GM18909 (cell line): ENCODE measurements at regions not wholly inside any gene's neighbourhood (a gene's known extent, or its start where the extent isn't known, plus 50 kb on each side); places are given as distances from the start of the nearest gene placed in this dataset.
"Not testable (repeated sequence)": the region's sequence is repeated elsewhere in the genome, so short reads cannot be mapped to it uniquely, and the experiment has no call there.

ENCODE experiments used
- ATAC-seq: cut with Tn5 transposase; IDR thresholded peaks from one replicate; pipeline ENCODE4 v1.9.1; 2021; ENCODE audit warnings: mild to moderate bottlenecking; ENCODE audit not compliant: unreplicated experiment, poor library complexity

DNA sequence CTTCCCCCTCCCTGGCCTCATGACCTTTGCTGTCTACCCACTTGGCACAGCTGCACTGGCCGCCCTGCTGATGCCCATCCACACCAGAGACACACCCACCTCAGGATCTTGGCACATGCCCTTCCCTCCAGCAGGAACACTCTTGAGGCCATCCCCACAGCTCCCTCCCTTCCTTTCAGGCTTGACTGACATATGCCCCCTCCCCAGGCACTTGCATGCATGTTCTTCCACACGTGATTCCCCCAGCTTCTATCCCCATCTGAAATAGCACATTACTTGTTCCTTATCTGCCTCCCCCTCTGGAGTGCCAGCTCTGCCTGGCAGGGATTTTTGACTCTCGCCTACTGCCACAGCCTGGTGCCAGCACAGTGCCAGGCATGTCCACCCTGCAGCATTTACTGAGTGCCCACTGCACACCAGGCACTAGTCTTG lies 98.5 kb upstream of the SLC25A33 start:
- ATAC-seq: no peak

DNA sequence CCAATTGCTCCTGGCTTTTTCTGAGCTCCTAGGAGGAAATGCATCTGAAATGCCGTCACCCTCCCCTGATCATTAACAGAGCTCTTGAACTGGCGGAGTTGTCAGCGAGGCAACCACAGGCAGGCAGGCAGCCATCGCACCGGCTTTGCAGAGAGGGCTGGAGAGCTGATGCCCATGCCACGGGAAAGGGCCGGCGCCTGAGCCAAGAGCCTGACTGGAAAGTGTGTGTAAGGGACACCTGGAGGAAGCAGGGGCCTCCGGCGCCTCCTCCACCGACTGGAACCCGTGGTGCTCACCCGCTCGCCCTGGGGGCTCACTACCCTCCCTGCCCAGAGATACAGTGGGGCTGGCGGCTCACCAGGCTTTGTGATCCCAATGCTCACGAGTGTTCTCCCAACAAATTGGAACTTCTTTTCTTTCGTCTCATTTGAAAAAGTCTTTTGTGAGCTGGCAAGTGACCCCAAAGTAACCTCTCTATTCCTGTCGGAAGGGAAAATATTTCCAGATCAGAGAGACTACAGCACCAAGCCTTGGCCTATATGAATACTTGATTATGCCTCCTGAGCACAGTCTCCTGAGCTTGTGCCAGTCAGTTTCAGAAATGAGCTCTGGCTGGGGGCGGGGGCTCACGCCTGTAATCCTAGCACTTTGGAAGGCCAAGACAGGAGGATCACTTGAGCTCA lies 97.7 kb upstream of the SLC25A33 start:
- ATAC-seq: no peak

DNA sequence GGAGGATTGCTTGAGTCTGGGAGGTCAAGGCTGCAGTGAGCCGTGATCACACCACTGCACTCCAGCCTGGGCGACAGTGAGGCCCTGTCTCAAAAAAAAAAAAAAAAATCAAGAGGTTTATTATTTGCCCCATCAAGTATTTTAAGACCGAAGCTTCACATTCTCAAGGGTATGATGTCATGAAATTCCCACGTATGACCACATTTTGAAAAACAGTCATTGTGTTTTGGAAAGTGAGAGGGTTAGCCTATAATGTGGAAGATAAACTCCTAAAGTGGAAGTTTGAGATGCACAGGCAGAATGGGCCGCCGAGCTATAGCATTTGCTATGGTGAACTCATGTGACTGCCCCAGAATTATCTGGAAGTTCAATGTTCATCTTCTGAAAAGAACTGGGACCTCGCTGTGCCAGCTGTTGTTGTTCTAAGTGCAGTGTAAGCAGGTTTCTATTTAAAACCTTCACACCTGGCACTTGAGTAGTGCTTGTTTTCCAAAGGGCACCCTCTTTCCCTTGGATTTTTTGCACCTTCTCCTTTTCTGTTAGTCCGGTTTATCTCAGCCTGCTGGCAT lies 96.9 kb upstream of the SLC25A33 start:
- no peak for ATAC-seq

DNA sequence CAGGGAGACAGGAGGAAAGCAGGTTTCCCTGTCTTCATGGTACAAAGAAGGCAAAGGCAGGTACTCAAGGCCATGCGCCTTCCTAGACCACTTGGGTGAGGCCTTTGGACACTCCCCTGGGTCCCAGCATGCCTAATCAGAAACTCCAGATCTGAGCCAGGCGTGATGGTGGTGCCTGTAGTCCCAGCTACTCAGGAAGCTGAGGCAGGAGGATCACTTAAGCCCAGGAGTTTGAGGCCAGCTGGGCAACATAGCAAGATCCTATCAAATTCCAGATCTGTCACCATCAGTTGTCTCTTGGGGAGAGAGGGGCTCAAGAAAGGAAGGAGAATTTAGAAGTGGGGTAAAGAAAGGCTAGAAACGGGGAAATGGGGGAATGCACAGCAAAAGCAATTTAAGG lies 96.3 kb upstream of the SLC25A33 start:
- ATAC-seq: no peak

DNA sequence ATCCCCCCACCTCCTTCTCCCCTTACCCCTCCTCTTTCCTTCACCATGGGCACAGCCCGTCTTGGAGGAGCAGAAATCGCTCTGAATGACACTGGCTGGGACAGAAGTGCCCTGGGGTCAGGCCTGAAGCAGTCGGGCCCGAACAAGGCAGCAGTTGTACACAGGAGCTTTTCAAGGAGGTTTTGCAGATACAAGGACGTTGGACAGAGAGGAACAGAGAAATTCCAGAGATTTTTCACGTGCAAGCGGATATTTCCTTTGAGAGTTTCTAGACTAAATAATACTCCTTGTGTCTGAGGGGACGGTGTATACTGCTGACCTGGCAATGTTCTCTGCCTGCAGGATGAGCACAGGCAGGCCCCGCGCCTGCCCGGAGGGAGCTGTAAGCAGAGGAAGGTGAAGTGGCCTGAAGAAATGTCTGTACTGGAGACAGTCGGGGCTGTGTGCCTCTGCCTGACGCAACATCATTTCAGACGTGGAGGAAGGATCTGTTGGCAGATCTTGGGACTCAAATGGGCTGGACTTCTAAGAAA lies 95.3 kb upstream of the SLC25A33 start:
- no peak for ATAC-seq

DNA sequence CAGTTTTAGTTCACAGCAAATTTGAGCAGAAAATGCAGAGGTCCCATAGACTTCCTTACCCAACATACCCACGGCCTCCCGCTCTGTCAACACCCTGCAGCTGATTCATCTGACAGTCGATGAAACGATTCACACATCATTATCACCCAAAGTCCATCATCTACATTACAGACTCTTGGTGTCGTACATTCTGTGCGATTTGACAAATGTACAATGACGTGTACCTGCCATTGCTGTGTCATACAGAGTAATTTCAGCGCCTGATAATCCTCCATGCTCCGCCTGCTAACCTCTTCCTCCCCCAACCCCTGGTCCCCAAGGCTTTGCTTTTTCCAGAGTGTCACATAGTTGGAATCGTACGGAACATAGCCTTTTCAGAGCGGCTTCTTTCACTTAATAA lies 94.7 kb upstream of the SLC25A33 start:
- no peak for ATAC-seq

DNA sequence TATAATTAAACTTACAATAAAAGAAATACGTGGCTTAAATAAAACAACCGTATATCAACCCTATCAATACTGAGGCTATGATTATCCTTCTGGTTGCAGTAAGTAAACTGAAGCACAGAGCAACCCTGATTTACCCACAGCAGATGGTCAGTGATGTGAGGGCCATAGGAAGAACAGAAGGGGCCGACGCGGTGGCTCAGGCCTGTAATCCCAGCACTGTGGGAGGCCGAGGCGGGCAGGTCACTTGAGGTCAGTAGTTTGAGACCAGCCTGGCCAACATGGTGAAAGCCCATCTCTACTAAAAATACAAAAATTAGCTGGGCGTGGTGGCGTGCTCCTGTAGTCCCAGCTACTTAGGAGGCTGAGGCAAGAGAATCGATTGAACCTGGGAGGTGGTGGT lies 94.2 kb upstream of the SLC25A33 start:
- not testable (repeated sequence) for ATAC-seq

DNA sequence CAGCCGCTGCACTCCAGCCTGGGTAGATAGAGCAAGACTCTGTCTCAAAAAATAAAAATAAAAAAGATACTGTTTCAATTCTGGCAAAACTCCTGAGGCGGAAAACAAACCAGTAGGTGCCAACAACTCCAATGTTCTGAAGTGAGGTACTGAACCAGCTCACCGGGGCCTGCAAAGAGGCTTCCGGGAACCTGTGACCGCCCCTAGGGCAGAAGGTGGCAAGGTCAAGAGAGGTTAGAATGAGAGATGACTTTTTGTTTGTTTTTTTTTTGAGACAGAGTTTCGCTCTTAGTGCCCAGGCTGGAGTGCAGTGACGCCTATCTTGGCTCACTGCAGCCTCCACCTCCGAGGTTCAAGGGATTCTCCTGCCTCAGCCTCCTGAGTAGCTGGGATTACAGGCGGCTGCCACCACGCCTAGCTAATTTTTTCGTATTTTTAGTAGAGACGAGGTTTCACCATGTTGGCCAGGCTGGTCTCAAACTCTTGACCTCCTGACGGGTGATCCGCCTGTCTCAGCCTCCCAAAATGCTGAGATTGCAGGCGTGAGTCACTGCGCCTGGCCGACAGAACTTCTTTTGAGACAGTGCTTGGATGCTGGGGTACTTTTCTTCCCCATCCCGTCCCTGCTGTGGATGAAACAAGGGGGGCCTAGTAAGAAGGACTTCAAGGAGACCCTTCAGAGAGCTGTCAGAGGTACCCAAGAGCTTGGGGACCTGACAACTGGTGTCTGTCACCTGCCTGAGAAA lies 91.9 kb upstream of the SLC25A33 start:
- ATAC-seq: no peak

DNA sequence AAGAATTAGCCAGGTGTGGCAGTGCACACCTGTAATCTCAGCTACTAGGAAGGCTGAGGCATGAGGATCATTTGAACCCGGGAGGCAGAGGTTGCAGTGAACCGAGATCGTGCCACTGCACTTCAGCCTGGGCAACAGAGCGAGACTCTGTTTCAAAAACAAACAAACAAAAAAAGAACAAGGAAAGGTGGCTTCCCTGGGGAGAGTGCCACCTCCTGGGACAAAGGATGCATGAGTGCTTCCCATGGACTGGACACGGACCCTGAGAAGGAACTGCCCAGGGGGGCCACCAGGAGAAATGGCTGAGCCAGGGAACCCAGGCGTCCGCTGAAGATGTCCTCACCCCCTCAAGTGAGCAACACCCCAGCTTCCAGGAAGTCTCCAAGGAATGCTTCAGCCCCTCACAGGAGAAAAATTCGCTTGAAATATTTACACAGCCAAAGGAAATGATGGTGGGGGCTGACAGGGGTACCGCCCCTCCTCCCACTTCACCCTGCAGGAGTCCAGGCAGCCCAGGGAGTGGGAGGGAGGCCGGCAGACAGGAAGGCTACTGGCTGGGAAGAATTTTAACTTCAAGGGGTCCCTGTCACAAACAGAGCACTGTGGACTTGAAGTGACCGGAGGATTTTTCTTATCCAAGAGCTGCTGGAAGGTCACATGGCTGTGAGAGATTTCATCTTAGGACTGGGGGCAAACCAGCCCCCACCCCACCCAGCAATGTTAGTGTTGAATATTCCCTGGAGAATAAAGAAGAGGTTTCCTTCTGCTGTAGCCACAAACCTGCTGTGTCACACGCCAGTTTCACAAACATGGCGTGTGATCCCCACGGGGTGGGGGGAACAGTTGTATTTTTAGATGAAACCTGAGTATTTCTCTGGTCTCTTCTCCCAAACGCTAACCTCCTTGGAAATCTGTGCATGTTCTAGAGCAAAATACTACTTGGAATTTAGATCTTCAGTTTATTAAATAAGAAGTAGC lies 90.8 kb upstream of the SLC25A33 start:
- ATAC-seq: no peak

DNA sequence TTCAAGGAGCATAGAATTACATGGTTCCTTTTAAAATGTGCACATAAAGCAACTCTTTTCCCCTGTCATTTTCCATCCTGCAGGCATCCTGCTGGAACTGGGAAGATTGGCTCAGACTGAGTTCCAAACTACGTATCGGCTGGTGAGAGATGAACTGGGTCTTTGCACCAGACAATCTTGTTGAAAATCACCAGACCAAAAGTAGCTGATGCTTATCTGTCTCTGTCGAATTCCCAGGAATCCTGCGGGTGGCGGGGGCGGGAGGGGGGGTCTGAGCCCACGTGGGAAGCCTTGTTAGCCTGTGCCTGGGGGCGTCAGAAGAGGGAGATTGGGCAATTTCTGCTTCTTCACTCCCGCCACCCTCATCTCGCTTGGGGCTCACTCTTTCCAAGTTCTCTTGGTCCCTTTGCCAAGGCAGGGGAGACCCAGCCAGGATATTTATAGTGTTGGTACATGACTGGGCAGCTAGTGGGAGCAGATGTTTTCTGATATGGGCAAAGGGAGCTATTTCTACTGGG lies 90.1 kb upstream of the SLC25A33 start:
- no peak for ATAC-seq

DNA sequence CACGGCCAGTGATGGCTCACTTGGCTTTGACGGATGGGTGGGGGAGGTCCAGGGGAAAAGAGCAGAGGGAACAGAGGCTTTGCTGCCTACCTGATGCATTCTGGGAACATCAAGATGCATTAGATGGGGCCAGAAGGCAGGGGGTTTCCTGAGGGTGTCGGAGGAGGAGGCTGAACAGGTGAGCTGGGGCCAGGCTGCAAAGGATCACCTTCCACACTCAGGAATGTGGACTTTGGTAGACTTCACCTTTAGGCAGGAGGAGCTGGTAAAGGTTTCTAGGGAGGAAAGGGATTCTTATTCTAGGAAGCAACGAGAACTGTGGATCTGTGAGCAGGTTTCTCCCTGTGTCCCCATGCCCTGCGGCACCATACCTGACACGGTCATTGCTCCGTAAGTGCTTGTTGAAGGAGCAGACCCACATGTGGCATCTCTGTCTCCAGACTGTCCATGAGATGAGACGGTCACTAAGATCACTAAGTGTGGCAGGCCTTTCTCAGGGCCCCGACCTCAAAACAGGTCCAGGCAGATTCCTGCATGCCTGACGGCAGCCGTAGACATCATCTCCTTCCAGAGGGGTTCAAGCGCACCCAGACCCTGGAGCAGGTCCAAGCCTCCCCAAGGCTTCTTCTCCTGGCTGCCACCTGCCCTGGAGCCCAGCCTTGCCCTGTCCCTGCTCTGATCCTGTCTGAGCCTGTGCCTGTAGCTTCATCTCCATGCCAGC lies 89.1 kb upstream of the SLC25A33 start:
- no peak for ATAC-seq

DNA sequence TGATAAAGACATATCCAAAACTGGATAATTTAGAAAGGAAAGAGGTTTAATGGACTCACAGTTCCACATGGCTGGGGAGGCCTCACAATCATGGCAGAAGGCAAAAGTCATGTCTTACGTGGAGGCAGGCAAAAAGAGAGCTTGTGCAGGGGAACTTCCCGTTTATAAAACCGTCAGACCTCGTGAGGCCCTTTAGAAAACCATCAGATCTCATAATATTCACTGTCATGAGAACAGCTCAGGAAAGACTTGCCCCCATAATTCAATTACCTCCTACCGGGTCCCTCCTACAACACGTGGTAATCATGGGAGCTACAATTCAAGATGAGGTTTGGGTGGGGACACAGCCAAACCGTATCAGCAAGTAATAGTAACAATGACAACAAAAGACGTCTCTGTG lies 88.2 kb upstream of the SLC25A33 start:
- no peak for ATAC-seq

DNA sequence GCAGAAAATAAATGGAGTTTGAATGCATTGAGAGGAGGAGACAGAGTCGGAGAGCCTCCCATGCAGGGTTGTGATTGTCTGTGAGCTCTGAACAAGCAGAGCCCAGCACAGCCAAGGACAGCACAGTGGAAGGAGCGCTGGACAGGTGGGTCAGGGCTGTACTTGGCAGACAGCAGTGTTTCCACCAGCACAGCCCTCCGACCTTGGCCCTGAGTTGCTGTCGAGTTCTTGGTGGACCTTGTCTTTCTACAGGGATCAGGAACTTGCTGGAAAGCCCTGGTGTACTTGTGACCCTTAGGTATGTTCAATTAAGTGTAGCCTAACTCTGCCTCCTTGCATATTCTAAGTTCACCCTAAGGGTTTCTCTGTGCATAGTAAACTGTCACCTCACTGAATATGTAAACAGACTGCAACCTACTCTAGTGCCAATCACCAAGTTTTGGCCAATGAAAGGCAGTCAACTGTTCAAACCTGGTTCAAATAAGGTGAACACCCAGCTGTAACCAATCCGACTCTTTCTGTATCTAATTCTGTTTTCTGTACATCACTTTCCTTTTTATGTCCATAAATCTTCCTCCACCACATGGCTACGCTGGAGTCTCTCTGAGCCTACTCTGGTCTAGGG lies 86.6 kb upstream of the SLC25A33 start:
- no peak for ATAC-seq

DNA sequence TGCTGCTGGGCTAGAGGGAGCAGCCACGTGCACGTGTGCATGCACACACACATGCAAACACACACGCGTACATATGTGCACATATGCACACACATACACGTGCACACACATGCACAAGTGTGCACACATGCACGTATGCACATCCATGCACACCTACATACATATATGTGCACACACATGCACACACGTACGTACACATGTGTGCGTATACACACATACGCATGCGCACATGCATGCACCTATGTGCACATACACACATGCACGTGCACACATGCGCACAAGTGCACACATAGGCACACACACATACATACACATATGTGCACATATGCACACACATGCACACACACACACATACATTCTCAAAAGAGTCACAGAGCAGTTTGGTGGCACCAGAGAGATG lies 85.9 kb upstream of the SLC25A33 start:
- no peak for ATAC-seq

DNA sequence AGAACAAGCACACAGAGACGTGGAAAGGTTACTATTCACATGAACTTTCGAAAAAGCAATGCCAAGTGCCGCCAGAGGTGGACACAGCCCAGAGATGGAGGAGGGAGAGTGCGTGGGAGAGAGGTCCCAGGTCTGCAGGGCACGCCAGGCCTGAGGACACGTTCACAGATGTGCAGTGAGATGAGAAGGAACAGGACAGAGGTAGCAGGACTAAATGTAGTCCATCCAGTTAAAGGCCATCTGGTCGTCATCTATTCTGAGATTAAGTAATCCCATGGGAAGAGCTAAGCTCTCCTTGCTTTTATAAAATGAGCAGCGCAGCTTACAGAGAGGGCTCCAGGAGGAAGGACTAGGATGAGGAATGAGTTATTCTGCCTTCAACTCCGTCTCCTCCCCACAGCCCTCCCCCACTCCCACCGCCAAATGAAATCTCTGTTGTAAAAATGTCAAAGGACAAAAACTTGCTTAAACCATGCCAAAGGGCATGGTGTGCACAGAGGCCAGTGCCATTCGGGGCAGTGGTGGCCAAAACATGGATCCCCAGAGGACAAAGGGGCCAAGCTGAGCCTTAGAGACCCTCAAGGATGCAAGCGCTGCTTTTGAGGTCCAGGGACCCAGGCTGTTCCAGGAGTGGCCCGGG lies 85.4 kb upstream of the SLC25A33 start:
- no peak for ATAC-seq

DNA sequence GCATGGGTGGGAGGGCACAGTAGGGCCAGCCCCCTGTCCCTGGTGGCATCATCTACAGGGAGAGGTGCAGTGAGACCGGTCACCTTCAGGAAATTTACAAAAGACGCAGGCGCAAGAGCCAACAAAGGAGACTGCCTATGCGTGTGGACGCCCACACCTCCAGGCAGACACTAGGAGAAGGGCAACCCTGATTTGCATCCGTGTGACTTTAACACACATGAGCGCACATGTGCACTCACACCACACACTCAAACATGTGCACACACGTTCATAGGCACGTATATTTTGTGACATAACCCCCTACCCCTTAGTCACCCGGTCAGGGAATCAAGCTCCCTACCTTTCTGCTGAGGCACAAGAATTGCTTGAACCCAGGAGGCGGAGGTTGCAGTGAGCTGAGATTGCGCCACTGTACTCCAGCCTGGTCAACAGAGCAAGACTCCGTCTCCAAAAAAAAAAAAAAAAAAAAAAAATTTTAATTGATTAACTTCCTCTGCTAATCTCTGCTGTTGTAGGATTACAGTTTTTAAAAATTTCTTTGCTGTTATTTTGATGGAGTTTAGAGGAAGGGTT lies 84.7 kb upstream of the SLC25A33 start:
- ATAC-seq: no peak

DNA sequence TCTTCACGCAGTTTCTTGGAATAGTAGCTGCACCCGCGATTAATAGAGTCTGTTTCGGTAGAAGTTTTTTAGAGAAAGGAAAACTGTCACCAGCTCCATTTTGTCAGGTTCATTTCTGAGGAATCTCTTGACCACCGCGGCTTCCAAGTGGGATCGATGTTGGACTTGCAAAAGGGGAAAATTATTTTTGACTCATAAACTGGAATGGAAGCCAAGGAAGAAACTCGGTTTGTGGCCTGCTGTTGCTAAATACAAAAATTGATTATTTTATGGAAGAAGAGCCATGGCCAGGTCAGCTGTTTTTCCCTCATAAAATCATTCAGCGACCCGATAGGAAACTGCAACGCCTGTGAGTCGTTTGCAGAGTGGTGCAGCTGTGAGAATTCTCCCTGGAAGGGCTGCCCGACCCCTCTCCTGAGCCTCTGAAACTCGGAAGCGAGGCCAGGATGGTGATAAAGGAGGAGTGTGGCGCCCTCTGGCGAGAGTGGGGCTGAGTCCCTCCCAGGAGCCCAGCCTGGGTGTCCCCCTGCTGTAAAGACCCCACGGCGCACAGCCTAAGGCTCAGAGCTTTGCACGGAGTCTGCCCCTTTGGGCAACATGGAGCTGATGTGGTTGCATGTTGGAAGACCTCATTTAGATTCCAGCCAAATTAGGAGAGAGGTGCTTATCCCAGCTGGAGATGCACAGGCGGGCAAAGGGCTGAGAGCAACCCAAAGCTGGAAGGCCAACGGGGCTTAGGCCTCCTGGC lies 83.6 kb upstream of the SLC25A33 start:
- no peak for ATAC-seq

DNA sequence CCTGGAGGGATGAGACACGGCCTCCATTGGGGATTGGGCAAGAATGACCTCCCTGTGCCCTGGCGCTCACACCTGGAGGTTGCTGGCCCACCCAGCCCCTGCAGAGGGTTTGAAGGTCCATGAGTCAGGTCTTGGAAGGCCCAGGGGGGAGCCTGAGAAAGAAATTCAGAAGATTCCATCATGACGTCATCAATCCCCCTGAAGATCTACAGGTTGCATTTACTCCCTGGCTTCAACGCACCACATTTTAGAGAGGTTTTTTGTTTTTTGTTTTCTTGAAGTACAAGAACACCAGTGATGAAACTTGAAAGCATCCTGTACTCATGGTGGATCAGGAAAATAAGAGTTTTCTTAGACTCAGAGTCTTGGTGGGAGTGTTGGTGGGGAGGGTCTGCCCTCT lies 82.4 kb upstream of the SLC25A33 start:
- no peak for ATAC-seq
